HG03378 (cell line): ENCODE measurements at regions not wholly inside any gene's neighbourhood (a gene's known extent, or its start where the extent isn't known, plus 50 kb on each side); places are given as distances from the start of the nearest gene placed in this dataset.

Experiments
- ATAC-seq: cut with Tn5 transposase; IDR thresholded peaks from one replicate; pipeline ENCODE4 v1.9.1; 2021; ENCODE audit warnings: mild to moderate bottlenecking, moderate library complexity; ENCODE audit not compliant: unreplicated experiment

- no peak for ATAC-seq
Observed at GRCh38 chr10:78851647-78852046, 217.1 kb upstream of the ZMIZ1 start.

- ATAC-seq: no peak
Observed at GRCh38 chr10:78852466-78853240, 216.1 kb upstream of the ZMIZ1 start.

- no peak for ATAC-seq
Observed at GRCh38 chr10:78853864-78854263, 214.9 kb upstream of the ZMIZ1 start.

- ATAC-seq: no peak
Observed at GRCh38 chr10:78856421-78856820, 212.3 kb upstream of the ZMIZ1 start.

GRCh38 chr10:78857193-78857592, 211.6 kb upstream of the ZMIZ1 start:
- ATAC-seq: no peak

GRCh38 chr10:78859266-78859665, 209.5 kb upstream of the ZMIZ1 start:
- no peak for ATAC-seq

GRCh38 chr10:78859769-78860168, 209.0 kb upstream of the ZMIZ1 start:
- ATAC-seq: no peak

- no peak for ATAC-seq
Observed at GRCh38 chr10:78860260-78860914, 208.4 kb upstream of the ZMIZ1 start.

- ATAC-seq: no peak
Observed at GRCh38 chr10:78861529-78862327, 207.0 kb upstream of the ZMIZ1 start.

GRCh38 chr10:78862328-78862640, 206.5 kb upstream of the ZMIZ1 start:
- no peak for ATAC-seq

- ATAC-seq: no peak
Observed at GRCh38 chr10:78863140-78863905, 205.4 kb upstream of the ZMIZ1 start.

- ATAC-seq: no peak
Observed at GRCh38 chr10:78863906-78864239, 204.9 kb upstream of the ZMIZ1 start.

- no peak for ATAC-seq
Observed at GRCh38 chr10:78864761-78865537, 203.8 kb upstream of the ZMIZ1 start.

GRCh38 chr10:78865538-78865875, 203.3 kb upstream of the ZMIZ1 start:
- ATAC-seq: no peak

- no peak for ATAC-seq
Observed at GRCh38 chr10:78865931-78866717, 202.6 kb upstream of the ZMIZ1 start.

- no peak for ATAC-seq
Observed at GRCh38 chr10:78866731-78867554, 201.8 kb upstream of the ZMIZ1 start.

- no peak for ATAC-seq
Observed at GRCh38 chr10:78867555-78867939, 201.2 kb upstream of the ZMIZ1 start.

GRCh38 chr10:78868048-78868447, 200.7 kb upstream of the ZMIZ1 start:
- ATAC-seq: no peak

- ATAC-seq: no peak
Observed at GRCh38 chr10:78868456-78868855, 200.3 kb upstream of the ZMIZ1 start.
